Choroid plexus epithelial cell (primary cell): ENCODE measurements at regions not wholly inside any gene's neighbourhood (a gene's known extent, or its start where the extent isn't known, plus 50 kb on each side); places are given as distances from the start of the nearest gene placed in this dataset.
"Not testable (repeated sequence)": the region's sequence is repeated elsewhere in the genome, so short reads cannot be mapped to it uniquely, and the experiment has no call there.

ENCODE experiments used
- DNase-seq: peaks from one replicate; pipeline ENCODE4 v3.0.0-alpha.2; 2010; ENCODE audit warnings: low read depth
- H3K4me3 ChIP-seq: 2 replicates; pipeline ENCODE4 v1.5.1; 2011; ENCODE audit warnings: low read depth, mild to moderate bottlenecking, control low read depth, low read length, moderate library complexity
- TF ChIP-seq, protein P1 (sequence below): conservative IDR thresholded peaks from 2 replicates; pipeline ENCODE4 v1.5.1; 2011; ENCODE audit warnings: low read depth, mild to moderate bottlenecking, control low read depth, inconsistent platforms, low read length, moderate library complexity

DNA sequence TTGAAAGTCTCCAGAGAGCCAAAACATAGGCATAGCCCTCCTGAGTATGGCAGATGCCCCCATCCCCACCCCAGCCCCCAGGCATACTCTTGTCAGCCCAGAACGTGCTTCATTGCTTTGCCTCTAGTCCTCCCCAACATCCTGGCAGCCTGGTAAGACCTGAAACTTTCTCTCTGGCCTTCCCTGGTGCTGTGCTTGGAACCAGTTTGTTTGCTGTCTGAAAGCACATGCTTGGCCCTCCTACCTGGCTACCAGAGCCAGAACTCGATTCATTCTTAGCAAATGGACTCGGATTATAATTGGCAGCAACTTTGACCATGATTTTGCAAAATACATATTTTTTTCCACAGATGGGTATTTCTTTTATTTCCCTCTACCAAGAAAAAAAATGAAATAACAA lies 248.1 kb downstream of the USP46 start:
- no peak overlapping the region for H3K4me3 ChIP-seq
- TF ChIP-seq, protein P1, sequence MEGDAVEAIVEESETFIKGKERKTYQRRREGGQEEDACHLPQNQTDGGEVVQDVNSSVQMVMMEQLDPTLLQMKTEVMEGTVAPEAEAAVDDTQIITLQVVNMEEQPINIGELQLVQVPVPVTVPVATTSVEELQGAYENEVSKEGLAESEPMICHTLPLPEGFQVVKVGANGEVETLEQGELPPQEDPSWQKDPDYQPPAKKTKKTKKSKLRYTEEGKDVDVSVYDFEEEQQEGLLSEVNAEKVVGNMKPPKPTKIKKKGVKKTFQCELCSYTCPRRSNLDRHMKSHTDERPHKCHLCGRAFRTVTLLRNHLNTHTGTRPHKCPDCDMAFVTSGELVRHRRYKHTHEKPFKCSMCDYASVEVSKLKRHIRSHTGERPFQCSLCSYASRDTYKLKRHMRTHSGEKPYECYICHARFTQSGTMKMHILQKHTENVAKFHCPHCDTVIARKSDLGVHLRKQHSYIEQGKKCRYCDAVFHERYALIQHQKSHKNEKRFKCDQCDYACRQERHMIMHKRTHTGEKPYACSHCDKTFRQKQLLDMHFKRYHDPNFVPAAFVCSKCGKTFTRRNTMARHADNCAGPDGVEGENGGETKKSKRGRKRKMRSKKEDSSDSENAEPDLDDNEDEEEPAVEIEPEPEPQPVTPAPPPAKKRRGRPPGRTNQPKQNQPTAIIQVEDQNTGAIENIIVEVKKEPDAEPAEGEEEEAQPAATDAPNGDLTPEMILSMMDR = no peak
- no peak for DNase-seq

DNA sequence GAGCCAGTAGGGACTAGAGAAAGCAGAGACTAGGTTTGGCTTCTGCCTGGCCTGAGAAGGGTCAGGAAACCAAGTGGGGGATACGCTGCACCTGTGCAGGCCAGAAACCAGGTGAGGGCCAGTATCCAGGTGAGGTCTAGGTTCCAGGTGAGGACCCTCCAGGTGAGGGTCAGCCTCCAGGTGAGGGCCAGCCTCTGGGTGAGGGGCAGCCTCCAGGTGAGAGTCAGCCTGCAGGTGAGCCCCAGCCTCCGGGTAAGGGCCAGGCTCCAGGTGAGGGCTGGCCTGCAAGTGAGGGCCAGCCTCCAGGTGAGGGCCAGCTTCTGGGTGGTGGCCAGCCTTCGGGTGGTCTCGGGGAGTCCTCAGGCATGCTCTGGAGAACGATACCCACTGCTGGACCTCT lies 238.8 kb downstream of the USP46 start:
- no peak for DNase-seq
- TF ChIP-seq, protein P1 = no peak
- no peak overlapping the region for H3K4me3 ChIP-seq

DNA sequence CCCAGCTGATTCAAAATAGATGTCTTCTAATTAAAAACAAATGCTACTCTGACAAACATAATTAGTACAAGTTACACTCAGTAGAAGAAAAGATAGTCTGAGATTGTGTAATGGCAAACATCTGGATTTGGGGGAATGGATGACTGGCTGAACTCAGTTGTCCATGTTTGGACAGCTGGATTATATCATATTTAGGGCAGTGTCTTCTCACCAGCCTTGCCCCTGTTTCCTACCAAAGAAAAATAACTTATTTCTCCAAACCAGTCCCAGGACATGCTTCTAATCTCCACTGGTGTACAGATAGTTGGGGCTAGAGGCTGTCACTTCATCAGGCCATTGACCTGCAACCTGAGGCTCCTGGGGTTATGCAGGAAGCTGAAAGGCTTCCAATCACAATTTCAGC lies 237.3 kb downstream of the USP46 start:
- no peak overlapping the region for H3K4me3 ChIP-seq
- no peak for DNase-seq

DNA sequence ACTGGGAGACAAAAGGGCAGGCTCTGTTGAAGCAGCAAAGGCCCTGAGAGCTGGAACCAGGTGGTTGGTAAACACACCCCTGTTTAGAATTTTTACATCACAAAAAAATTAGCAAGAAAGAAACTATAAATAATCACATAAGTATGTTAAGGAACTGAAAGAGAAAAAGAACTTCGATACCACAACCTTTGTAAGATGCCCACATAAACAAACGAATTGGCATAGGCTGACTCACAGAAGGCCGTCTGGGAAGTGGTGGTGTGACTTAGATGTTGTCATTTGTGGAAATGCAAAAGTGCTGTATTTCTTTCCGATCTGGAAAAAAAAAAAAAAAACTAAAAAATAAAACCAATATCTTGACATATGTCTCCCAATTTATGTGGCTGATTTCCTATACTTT lies 235.1 kb downstream of the USP46 start:
- no peak for DNase-seq
- no peak overlapping the region for H3K4me3 ChIP-seq
- TF ChIP-seq, protein P1 = no peak

More for the DNA sequence above, 237.3 kb downstream of the USP46 start:
- TF ChIP-seq, protein P1 = no peak

DNA sequence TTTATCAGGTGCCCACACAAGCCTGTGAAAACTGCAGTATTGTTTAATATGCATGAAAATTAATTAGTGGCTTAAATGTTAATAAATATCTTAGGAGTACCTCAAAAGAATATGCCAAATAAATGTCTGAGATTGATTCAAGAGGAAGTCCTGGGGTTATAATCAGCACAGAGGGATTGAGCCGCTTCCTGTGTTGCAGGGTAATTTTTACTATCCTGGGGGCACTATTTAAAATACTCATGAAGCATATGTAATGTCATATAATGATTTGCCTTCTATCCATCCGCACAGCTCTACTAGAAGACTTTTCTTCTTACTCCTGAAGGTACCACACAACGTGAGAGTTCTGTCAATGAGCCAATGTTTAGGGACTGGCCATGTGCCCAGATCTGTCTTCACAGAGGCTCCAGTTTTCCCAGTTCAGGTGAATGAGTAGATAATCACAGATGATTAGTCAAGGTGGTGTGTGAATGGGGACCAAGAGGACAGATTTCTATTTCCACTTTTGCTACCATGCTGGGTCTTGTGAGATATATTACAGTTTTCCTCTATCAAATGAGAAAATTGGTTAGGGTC lies 233.3 kb downstream of the USP46 start:
- DNase-seq = no peak
- H3K4me3 ChIP-seq = no peak overlapping the region
- TF ChIP-seq, protein P1 = no peak

DNA sequence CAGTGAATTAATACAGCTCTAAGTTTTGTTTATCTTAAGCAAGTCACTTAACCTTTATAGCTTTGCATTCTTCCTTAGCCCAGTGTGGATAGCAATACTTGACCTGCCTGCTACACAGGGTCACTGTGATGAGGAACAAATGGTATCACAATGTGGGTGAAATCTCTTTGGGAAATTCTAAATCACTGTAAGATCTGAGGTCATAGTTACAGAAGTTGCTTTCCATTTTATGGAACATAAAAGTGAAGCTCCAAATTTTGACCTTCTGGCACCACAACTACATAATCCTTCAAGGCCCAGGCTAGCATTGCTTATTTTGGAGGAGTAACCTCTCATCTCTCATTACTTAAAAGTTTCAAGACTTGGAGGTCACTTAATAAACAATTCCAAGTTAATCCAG lies 227.7 kb downstream of the USP46 start:
- TF ChIP-seq, protein P1 = no peak
- no peak overlapping the region for H3K4me3 ChIP-seq
- no peak for DNase-seq

DNA sequence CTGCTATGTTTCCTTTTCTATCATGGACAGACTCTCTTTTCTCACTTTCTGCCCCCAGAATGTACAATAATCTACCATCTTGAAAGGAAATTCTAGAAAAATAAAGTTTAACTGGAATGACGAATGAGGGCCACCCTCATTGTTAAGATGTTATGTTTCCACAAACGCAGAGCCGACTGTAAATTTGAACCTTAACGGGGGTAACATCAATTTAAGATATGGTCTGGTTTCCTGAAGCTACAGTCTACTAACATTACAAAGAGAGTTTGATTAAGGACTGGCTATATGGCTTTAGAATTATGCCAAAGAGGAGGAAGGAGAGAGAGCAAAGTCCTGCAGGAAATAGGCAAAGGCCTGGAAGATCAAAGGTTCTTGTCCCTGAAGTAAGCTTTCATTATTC lies 227.2 kb downstream of the USP46 start:
- no peak overlapping the region for H3K4me3 ChIP-seq
- DNase-seq = no peak
- TF ChIP-seq, protein P1 = no peak

DNA sequence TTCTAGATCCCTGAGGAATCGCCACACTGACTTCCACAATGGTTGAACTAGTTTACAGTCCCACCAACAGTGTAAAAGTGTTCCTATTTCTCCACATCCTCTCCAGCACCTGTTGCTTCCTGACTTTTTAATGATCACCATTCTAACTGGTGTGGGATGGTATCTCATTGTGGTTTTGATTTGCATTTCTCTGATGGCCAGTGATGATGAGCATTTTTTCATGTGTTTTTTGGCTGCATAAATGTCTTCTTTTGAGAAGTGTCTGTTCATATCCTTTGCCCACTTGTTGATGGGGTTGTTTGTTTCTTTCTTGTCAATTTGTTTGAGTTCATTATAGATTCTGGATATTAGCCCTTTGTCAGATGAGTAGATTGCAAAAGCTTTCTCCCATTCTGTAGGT lies 216.6 kb downstream of the USP46 start:
- DNase-seq, H3K4me3 ChIP-seq: not testable (repeated sequence)
